Dendritic cell treated with granulocyte-macrophage colony-stimulating factor and Interleukin-4, amounts not matched to agents 40 ng/mL and 50 ng/mL, for 4 days (primary cell): ENCODE measurements at regions not wholly inside any gene's neighbourhood (a gene's known extent, or its start where the extent isn't known, plus 50 kb on each side); places are given as distances from the start of the nearest gene placed in this dataset.

Experiments
- H3K27ac Mint-ChIP-seq: one replicate; pipeline ENCODE4 v1.8.0; 2022; ENCODE audit warnings: mild to moderate bottlenecking, mixed read lengths
- H3K27me3 Mint-ChIP-seq: one replicate; pipeline ENCODE4 v1.8.0; 2022; ENCODE audit warnings: mild to moderate bottlenecking, mixed read lengths
- H3K36me3 Mint-ChIP-seq: one replicate; pipeline ENCODE4 v1.8.0; 2022; ENCODE audit warnings: low read depth, mixed read lengths
- H3K4me1 Mint-ChIP-seq: one replicate; pipeline ENCODE4 v1.8.0; 2022; ENCODE audit warnings: low read depth, mixed read lengths
- H3K4me3 Mint-ChIP-seq: one replicate; pipeline ENCODE4 v1.8.0; 2022; ENCODE audit warnings: mild to moderate bottlenecking, moderate library complexity, mixed read lengths
- H3K9me3 Mint-ChIP-seq: one replicate; pipeline ENCODE4 v1.8.0; 2022; ENCODE audit warnings: mixed read lengths
- intact Hi-C: fragments of 100-400 bp; cut with micrococcal nuclease; formaldehyde crosslinking; loops from one replicate; pipeline ENCODE4 v1.15.0; 2022

GRCh38 chr2:14182227-14182946 lies 450.1 kb upstream of the LRATD1 start:
- Mint-ChIP-seq H3K27me3 (no peaks in the 10 kb centered on the region), H3K4me1 (no peaks in the 10 kb centered on the region), H3K36me3 (no peaks in the 10 kb centered on the region), H3K9me3 (peaks cover 17% of the 10 kb centered on the region), H3K4me3 (no peak overlapping the region), H3K27ac (no peak overlapping the region)
- intact Hi-C loops, result no loop called here

GRCh38 chr2:14185906-14186305 lies 446.6 kb upstream of the LRATD1 start:
- H3K27me3 Mint-ChIP-seq, result no peaks in the 10 kb centered on the region
- H3K27ac Mint-ChIP-seq, result no peak overlapping the region
- H3K36me3 Mint-ChIP-seq, result no peaks in the 10 kb centered on the region
- no peaks in the 10 kb centered on the region for H3K4me1 Mint-ChIP-seq
- H3K9me3 Mint-ChIP-seq, result peaks cover 15% of the 10 kb centered on the region
- intact Hi-C loops, result no loop called here
- no peak overlapping the region for H3K4me3 Mint-ChIP-seq

- H3K36me3 Mint-ChIP-seq, result no peaks in the 10 kb centered on the region
- no peaks in the 10 kb centered on the region for H3K27me3 Mint-ChIP-seq
- H3K9me3 Mint-ChIP-seq, result peaks cover 11% of the 10 kb centered on the region
- intact Hi-C loops, result no loop called here
- H3K27ac Mint-ChIP-seq, result no peak overlapping the region
- no peaks in the 10 kb centered on the region for H3K4me1 Mint-ChIP-seq
- H3K4me3 Mint-ChIP-seq, result no peak overlapping the region
Observed at GRCh38 chr2:14188446-14188845, 444.1 kb upstream of the LRATD1 start.

GRCh38 chr2:14189929-14190328 lies 442.6 kb upstream of the LRATD1 start:
- H3K36me3 Mint-ChIP-seq, result no peaks in the 10 kb centered on the region
- H3K4me3 Mint-ChIP-seq, result no peak overlapping the region
- intact Hi-C loops, result no loop called here
- H3K9me3 Mint-ChIP-seq, result peaks cover 13% of the 10 kb centered on the region
- no peaks in the 10 kb centered on the region for H3K4me1 Mint-ChIP-seq
- no peaks in the 10 kb centered on the region for H3K27me3 Mint-ChIP-seq
- H3K27ac Mint-ChIP-seq, result no peak overlapping the region

GRCh38 chr2:14194233-14194632 lies 438.3 kb upstream of the LRATD1 start:
- H3K36me3 Mint-ChIP-seq, result no peaks in the 10 kb centered on the region
- H3K4me1 Mint-ChIP-seq, result no peaks in the 10 kb centered on the region
- no peak overlapping the region for H3K4me3 Mint-ChIP-seq
- H3K27me3 Mint-ChIP-seq, result no peaks in the 10 kb centered on the region
- no peak overlapping the region for H3K27ac Mint-ChIP-seq
- H3K9me3 Mint-ChIP-seq, result peaks cover 30% of the 10 kb centered on the region
- intact Hi-C loops, result no loop called here

- Mint-ChIP-seq H3K36me3 (no peaks in the 10 kb centered on the region), H3K27ac (no peak overlapping the region), H3K27me3 (no peaks in the 10 kb centered on the region), H3K9me3 (peaks cover 40% of the 10 kb centered on the region), H3K4me3 (no peak overlapping the region), H3K4me1 (no peaks in the 10 kb centered on the region)
- intact Hi-C loops, result no loop called here
Observed at GRCh38 chr2:14197293-14197692, 435.2 kb upstream of the LRATD1 start.

- peaks cover 32% of the 10 kb centered on the region for H3K9me3 Mint-ChIP-seq
- H3K27me3 Mint-ChIP-seq, result no peaks in the 10 kb centered on the region
- H3K4me1 Mint-ChIP-seq, result no peaks in the 10 kb centered on the region
- H3K36me3 Mint-ChIP-seq, result no peaks in the 10 kb centered on the region
- H3K4me3 Mint-ChIP-seq, result no peak overlapping the region
- intact Hi-C loops, result no loop called here
- no peak overlapping the region for H3K27ac Mint-ChIP-seq
Observed at GRCh38 chr2:14199040-14199439, 433.5 kb upstream of the LRATD1 start.

- Mint-ChIP-seq H3K4me1 (no peaks in the 10 kb centered on the region), H3K27ac (no peak overlapping the region), H3K9me3 (peaks cover 6% of the 10 kb centered on the region), H3K4me3 (no peak overlapping the region), H3K27me3 (no peaks in the 10 kb centered on the region), H3K36me3 (no peaks in the 10 kb centered on the region)
- intact Hi-C loops, result no loop called here
Observed at GRCh38 chr2:14219306-14219705, 413.2 kb upstream of the LRATD1 start.

- H3K27me3 Mint-ChIP-seq, result no peaks in the 10 kb centered on the region
- H3K27ac Mint-ChIP-seq, result no peak overlapping the region
- no peak overlapping the region for H3K4me3 Mint-ChIP-seq
- no peaks in the 10 kb centered on the region for H3K4me1 Mint-ChIP-seq
- intact Hi-C loops, result no loop called here
- H3K36me3 Mint-ChIP-seq, result no peaks in the 10 kb centered on the region
- H3K9me3 Mint-ChIP-seq, result peaks cover 6% of the 10 kb centered on the region
Observed at GRCh38 chr2:14220101-14220500, 412.4 kb upstream of the LRATD1 start.

- no peaks in the 10 kb centered on the region for H3K4me1 Mint-ChIP-seq
- H3K27ac Mint-ChIP-seq, result no peak overlapping the region
- no peak overlapping the region for H3K4me3 Mint-ChIP-seq
- H3K27me3 Mint-ChIP-seq, result no peaks in the 10 kb centered on the region
- H3K36me3 Mint-ChIP-seq, result no peaks in the 10 kb centered on the region
- intact Hi-C loops, result no loop called here
- H3K9me3 Mint-ChIP-seq, result peaks cover 9% of the 10 kb centered on the region
Observed at GRCh38 chr2:14221466-14221865, 411.1 kb upstream of the LRATD1 start.

GRCh38 chr2:14223576-14223975 lies 408.9 kb upstream of the LRATD1 start:
- Mint-ChIP-seq H3K27me3 (no peaks in the 10 kb centered on the region), H3K36me3 (no peaks in the 10 kb centered on the region), H3K4me3 (no peak overlapping the region), H3K27ac (no peak overlapping the region), H3K4me1 (no peaks in the 10 kb centered on the region), H3K9me3 (peaks cover 15% of the 10 kb centered on the region)
- intact Hi-C loops, result no loop called here

- H3K9me3 Mint-ChIP-seq, result peaks cover 22% of the 10 kb centered on the region
- no peak overlapping the region for H3K4me3 Mint-ChIP-seq
- no peaks in the 10 kb centered on the region for H3K4me1 Mint-ChIP-seq
- H3K36me3 Mint-ChIP-seq, result no peaks in the 10 kb centered on the region
- H3K27me3 Mint-ChIP-seq, result no peaks in the 10 kb centered on the region
- intact Hi-C loops, result no loop called here
- no peak overlapping the region for H3K27ac Mint-ChIP-seq
Observed at GRCh38 chr2:14231391-14231898, 401.1 kb upstream of the LRATD1 start.

GRCh38 chr2:14232217-14232616 lies 400.3 kb upstream of the LRATD1 start:
- H3K4me1 Mint-ChIP-seq, result no peaks in the 10 kb centered on the region
- no peak overlapping the region for H3K27ac Mint-ChIP-seq
- no peak overlapping the region for H3K4me3 Mint-ChIP-seq
- no peaks in the 10 kb centered on the region for H3K27me3 Mint-ChIP-seq
- peaks cover 17% of the 10 kb centered on the region for H3K9me3 Mint-ChIP-seq
- no peaks in the 10 kb centered on the region for H3K36me3 Mint-ChIP-seq
- intact Hi-C loops, result no loop called here

- Mint-ChIP-seq H3K9me3 (peaks cover 17% of the 10 kb centered on the region), H3K27ac (no peak overlapping the region), H3K4me1 (no peaks in the 10 kb centered on the region), H3K36me3 (no peaks in the 10 kb centered on the region), H3K4me3 (no peak overlapping the region), H3K27me3 (no peaks in the 10 kb centered on the region)
- intact Hi-C loops, result no loop called here
Observed at GRCh38 chr2:14234911-14235310, 397.6 kb upstream of the LRATD1 start.

- H3K9me3 Mint-ChIP-seq, result peaks cover 17% of the 10 kb centered on the region
- H3K4me3 Mint-ChIP-seq, result no peak overlapping the region
- no peaks in the 10 kb centered on the region for H3K36me3 Mint-ChIP-seq
- H3K27me3 Mint-ChIP-seq, result no peaks in the 10 kb centered on the region
- H3K4me1 Mint-ChIP-seq, result no peaks in the 10 kb centered on the region
- intact Hi-C loops, result no loop called here
- no peak overlapping the region for H3K27ac Mint-ChIP-seq
Observed at GRCh38 chr2:14235667-14236066, 396.9 kb upstream of the LRATD1 start.
